ENCODE measurements at regions not wholly inside any gene's neighbourhood (a gene's known extent, or its start where the extent isn't known, plus 50 kb on each side); places are given as distances from the start of the nearest gene placed in this dataset.

- H3K27ac ChIP-seq (ENCODE audit: low read depth, low read length), result no peak overlapping the region
- H4K12ac ChIP-seq (ENCODE audit: low read depth, low read length), result no peak overlapping the region
- no peak overlapping the region for H3K9ac ChIP-seq (ENCODE audit: low read length)
- no peaks in the 10 kb centered on the region for H3K79me1 ChIP-seq (ENCODE audit: low read length)
- H3K27me3 ChIP-seq (ENCODE audit: insufficient read depth, low read length), result no peaks in the 10 kb centered on the region
- no CpG with 5 or more reads among the region's 2 CpGs for WGBS (ENCODE audit: extremely low coverage, insufficient coverage, insufficient read length)
- H2BK5ac ChIP-seq (ENCODE audit: low read depth, low read length, poor library complexity), result no peak overlapping the region
- no peak overlapping the region for H3K18ac ChIP-seq (ENCODE audit: low read length)
- H3K4me2 ChIP-seq (ENCODE audit: low read length), result no peak overlapping the region
- H3K14ac ChIP-seq (ENCODE audit: low read length), result no peak overlapping the region
- no peak overlapping the region for H2AFZ ChIP-seq (ENCODE audit: insufficient read depth, low read length, poor library complexity)
- no peaks in the 10 kb centered on the region for H3K79me2 ChIP-seq (ENCODE audit: control insufficient read depth, insufficient read depth, low read length, poor library complexity)
- no peak overlapping the region for H3K4me3 ChIP-seq (ENCODE audit: low read depth, low read length)
- DNase-seq, result no peak
- H3K23ac ChIP-seq (ENCODE audit: low read length), result no peak overlapping the region
- H4K91ac ChIP-seq (ENCODE audit: low read depth, low read length), result no peak overlapping the region
- H3K36me3 ChIP-seq (ENCODE audit: control insufficient read depth in 1 of 2, insufficient read depth in 2 of 2, low read length in 2 of 2), result no peaks in the 10 kb centered on the region
- no peak overlapping the region for H3K4ac ChIP-seq (ENCODE audit: low read depth, low read length)
- no peaks in the 10 kb centered on the region for H3K4me1 ChIP-seq (ENCODE audit: control insufficient read depth in 1 of 2, insufficient read depth in 2 of 2, low read length in 2 of 2)
- H2AK5ac ChIP-seq (ENCODE audit: low read length), result no peak overlapping the region
- no peak overlapping the region for H2BK120ac ChIP-seq (ENCODE audit: insufficient read depth, low read length, poor library complexity)
- no peak overlapping the region for H4K8ac ChIP-seq (ENCODE audit: low read depth, low read length)
- no peaks in the 10 kb centered on the region for H3K9me3 ChIP-seq (ENCODE audit: insufficient read depth, low read depth, low read length)
- H2BK12ac ChIP-seq (ENCODE audit: low read length), result no peak overlapping the region
Observed at GRCh38 chr4:171025776-171026175, 787.4 kb upstream of the GALNTL6 start.

GRCh38 chr4:171025343-171025742 lies 787.9 kb upstream of the GALNTL6 start:
- Histone ChIP-seq H3K9ac (ENCODE audit: low read length) (no peak overlapping the region), H3K4ac (ENCODE audit: low read depth, low read length) (no peak overlapping the region), H3K27ac (ENCODE audit: low read depth, low read length) (no peak overlapping the region), H2BK120ac (ENCODE audit: insufficient read depth, low read length, poor library complexity) (no peak overlapping the region), H2BK12ac (ENCODE audit: low read length) (no peak overlapping the region), H3K9me3 (ENCODE audit: insufficient read depth, low read depth, low read length) (no peaks in the 10 kb centered on the region), H3K36me3 (ENCODE audit: control insufficient read depth in 1 of 2, insufficient read depth in 2 of 2, low read length in 2 of 2) (no peaks in the 10 kb centered on the region), H3K23ac (ENCODE audit: low read length) (no peak overlapping the region), H4K91ac (ENCODE audit: low read depth, low read length) (no peak overlapping the region), H3K27me3 (ENCODE audit: insufficient read depth, low read length) (no peaks in the 10 kb centered on the region), H2BK5ac (ENCODE audit: low read depth, low read length, poor library complexity) (no peak overlapping the region), H3K4me1 (ENCODE audit: control insufficient read depth in 1 of 2, insufficient read depth in 2 of 2, low read length in 2 of 2) (no peaks in the 10 kb centered on the region), H3K79me1 (ENCODE audit: low read length) (no peaks in the 10 kb centered on the region), H4K8ac (ENCODE audit: low read depth, low read length) (no peak overlapping the region), H3K79me2 (ENCODE audit: control insufficient read depth, insufficient read depth, low read length, poor library complexity) (no peaks in the 10 kb centered on the region), H3K4me2 (ENCODE audit: low read length) (no peak overlapping the region), H4K12ac (ENCODE audit: low read depth, low read length) (no peak overlapping the region), H3K18ac (ENCODE audit: low read length) (no peak overlapping the region), H2AK5ac (ENCODE audit: low read length) (no peak overlapping the region), H3K4me3 (ENCODE audit: low read depth, low read length) (no peak overlapping the region), H2AFZ (ENCODE audit: insufficient read depth, low read length, poor library complexity) (no peak overlapping the region), H3K14ac (ENCODE audit: low read length) (no peak overlapping the region)
- WGBS (ENCODE audit: extremely low coverage, insufficient coverage, insufficient read length), result no CpG with 5 or more reads among the region's 2 CpGs
- DNase-seq, result no peak

GRCh38 chr4:171024720-171025303 lies 788.4 kb upstream of the GALNTL6 start:
- H2BK5ac ChIP-seq (ENCODE audit: low read depth, low read length, poor library complexity), result no peak overlapping the region
- no peak overlapping the region for H3K9ac ChIP-seq (ENCODE audit: low read length)
- H3K9me3 ChIP-seq (ENCODE audit: insufficient read depth, low read depth, low read length), result no peaks in the 10 kb centered on the region
- H3K79me2 ChIP-seq (ENCODE audit: control insufficient read depth, insufficient read depth, low read length, poor library complexity), result no peaks in the 10 kb centered on the region
- no peak overlapping the region for H3K4me2 ChIP-seq (ENCODE audit: low read length)
- H3K79me1 ChIP-seq (ENCODE audit: low read length), result no peaks in the 10 kb centered on the region
- H3K4ac ChIP-seq (ENCODE audit: low read depth, low read length), result no peak overlapping the region
- no peak overlapping the region for H2AFZ ChIP-seq (ENCODE audit: insufficient read depth, low read length, poor library complexity)
- DNase-seq, result no peak
- H4K91ac ChIP-seq (ENCODE audit: low read depth, low read length), result no peak overlapping the region
- H2AK5ac ChIP-seq (ENCODE audit: low read length), result no peak overlapping the region
- no CpG with 5 or more reads among the region's 4 CpGs for WGBS (ENCODE audit: extremely low coverage, insufficient coverage, insufficient read length)
- no peak overlapping the region for H4K8ac ChIP-seq (ENCODE audit: low read depth, low read length)
- H3K18ac ChIP-seq (ENCODE audit: low read length), result no peak overlapping the region
- H2BK120ac ChIP-seq (ENCODE audit: insufficient read depth, low read length, poor library complexity), result no peak overlapping the region
- H3K27ac ChIP-seq (ENCODE audit: low read depth, low read length), result no peak overlapping the region
- no peaks in the 10 kb centered on the region for H3K27me3 ChIP-seq (ENCODE audit: insufficient read depth, low read length)
- no peak overlapping the region for H3K14ac ChIP-seq (ENCODE audit: low read length)
- no peaks in the 10 kb centered on the region for H3K4me1 ChIP-seq (ENCODE audit: control insufficient read depth in 1 of 2, insufficient read depth in 2 of 2, low read length in 2 of 2)
- H3K23ac ChIP-seq (ENCODE audit: low read length), result no peak overlapping the region
- no peaks in the 10 kb centered on the region for H3K36me3 ChIP-seq (ENCODE audit: control insufficient read depth in 1 of 2, insufficient read depth in 2 of 2, low read length in 2 of 2)
- H3K4me3 ChIP-seq (ENCODE audit: low read depth, low read length), result no peak overlapping the region
- no peak overlapping the region for H4K12ac ChIP-seq (ENCODE audit: low read depth, low read length)
- no peak overlapping the region for H2BK12ac ChIP-seq (ENCODE audit: low read length)

GRCh38 chr4:171022824-171023230 lies 790.4 kb upstream of the GALNTL6 start:
- Histone ChIP-seq H3K4me1 (ENCODE audit: control insufficient read depth in 1 of 2, insufficient read depth in 2 of 2, low read length in 2 of 2) (no peaks in the 10 kb centered on the region), H2BK120ac (ENCODE audit: insufficient read depth, low read length, poor library complexity) (no peak overlapping the region), H4K91ac (ENCODE audit: low read depth, low read length) (no peak overlapping the region), H3K4me2 (ENCODE audit: low read length) (no peak overlapping the region), H3K4me3 (ENCODE audit: low read depth, low read length) (no peak overlapping the region), H3K79me1 (ENCODE audit: low read length) (no peaks in the 10 kb centered on the region), H2AK5ac (ENCODE audit: low read length) (no peak overlapping the region), H3K27me3 (ENCODE audit: insufficient read depth, low read length) (no peaks in the 10 kb centered on the region), H3K9ac (ENCODE audit: low read length) (no peak overlapping the region), H4K12ac (ENCODE audit: low read depth, low read length) (no peak overlapping the region), H3K23ac (ENCODE audit: low read length) (no peak overlapping the region), H2BK12ac (ENCODE audit: low read length) (no peak overlapping the region), H2BK5ac (ENCODE audit: low read depth, low read length, poor library complexity) (no peak overlapping the region), H3K9me3 (ENCODE audit: insufficient read depth, low read depth, low read length) (no peaks in the 10 kb centered on the region), H3K18ac (ENCODE audit: low read length) (no peak overlapping the region), H3K14ac (ENCODE audit: low read length) (no peak overlapping the region), H4K8ac (ENCODE audit: low read depth, low read length) (no peak overlapping the region), H2AFZ (ENCODE audit: insufficient read depth, low read length, poor library complexity) (no peak overlapping the region), H3K4ac (ENCODE audit: low read depth, low read length) (no peak overlapping the region), H3K79me2 (ENCODE audit: control insufficient read depth, insufficient read depth, low read length, poor library complexity) (no peaks in the 10 kb centered on the region), H3K36me3 (ENCODE audit: control insufficient read depth in 1 of 2, insufficient read depth in 2 of 2, low read length in 2 of 2) (no peaks in the 10 kb centered on the region), H3K27ac (ENCODE audit: low read depth, low read length) (no peak overlapping the region)
- no CpG with 5 or more reads among the region's 3 CpGs for WGBS (ENCODE audit: extremely low coverage, insufficient coverage, insufficient read length)
- no peak for DNase-seq
